ENCODE measurements at regions not wholly inside any gene's neighbourhood (a gene's known extent, or its start where the extent isn't known, plus 50 kb on each side); places are given as distances from the start of the nearest gene placed in this dataset.

DNA sequence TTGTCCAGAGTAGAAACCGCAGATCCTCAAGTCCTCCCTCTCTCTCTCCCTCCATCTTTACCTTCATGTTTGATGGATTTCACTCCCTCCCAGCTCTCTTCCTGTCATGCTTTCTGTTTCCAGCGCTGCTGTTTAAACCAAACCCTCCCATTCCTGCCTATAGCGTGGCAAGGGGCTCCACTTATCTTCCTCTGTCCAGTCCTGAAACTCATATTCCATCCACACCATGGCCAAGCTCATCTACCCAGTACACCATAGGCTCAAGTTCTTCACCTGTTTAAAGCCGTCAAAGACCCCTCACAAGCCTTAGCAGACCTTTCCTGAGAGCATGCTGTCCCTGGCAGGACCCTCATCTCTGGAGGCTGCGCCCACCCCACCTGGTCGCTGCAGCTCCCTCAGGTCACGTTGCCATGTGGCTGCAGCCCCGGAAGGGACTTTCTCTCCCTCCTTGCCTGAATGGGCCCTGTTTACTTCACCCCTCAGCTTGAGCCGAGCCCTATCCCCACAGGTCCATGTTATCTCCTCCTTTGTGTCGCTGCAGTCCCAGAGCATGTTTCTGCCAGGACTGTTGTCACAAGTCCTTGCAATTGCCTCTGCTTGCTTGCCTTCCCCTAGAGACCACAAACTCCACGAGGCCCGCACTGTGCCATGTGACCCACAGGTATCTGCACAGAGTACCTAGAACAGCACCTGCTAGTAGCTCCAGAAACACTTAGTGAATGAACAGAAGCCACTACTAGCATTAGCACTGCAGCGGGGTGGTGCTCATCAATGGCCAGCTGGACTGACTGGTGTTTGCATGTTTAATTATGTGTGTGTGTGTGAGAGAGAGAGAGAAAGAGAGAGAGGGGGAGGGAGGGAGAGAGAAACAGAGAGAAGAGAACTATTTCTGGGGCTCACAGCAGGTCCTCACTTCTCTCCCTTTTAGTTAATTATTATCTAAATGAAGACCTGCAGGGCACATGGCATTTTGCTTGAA, 149.4 kb upstream of the SNX19 start:
- TF ChIP-seq, protein P1, sequence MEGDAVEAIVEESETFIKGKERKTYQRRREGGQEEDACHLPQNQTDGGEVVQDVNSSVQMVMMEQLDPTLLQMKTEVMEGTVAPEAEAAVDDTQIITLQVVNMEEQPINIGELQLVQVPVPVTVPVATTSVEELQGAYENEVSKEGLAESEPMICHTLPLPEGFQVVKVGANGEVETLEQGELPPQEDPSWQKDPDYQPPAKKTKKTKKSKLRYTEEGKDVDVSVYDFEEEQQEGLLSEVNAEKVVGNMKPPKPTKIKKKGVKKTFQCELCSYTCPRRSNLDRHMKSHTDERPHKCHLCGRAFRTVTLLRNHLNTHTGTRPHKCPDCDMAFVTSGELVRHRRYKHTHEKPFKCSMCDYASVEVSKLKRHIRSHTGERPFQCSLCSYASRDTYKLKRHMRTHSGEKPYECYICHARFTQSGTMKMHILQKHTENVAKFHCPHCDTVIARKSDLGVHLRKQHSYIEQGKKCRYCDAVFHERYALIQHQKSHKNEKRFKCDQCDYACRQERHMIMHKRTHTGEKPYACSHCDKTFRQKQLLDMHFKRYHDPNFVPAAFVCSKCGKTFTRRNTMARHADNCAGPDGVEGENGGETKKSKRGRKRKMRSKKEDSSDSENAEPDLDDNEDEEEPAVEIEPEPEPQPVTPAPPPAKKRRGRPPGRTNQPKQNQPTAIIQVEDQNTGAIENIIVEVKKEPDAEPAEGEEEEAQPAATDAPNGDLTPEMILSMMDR (IDR thresholded peaks at IDR 0.05): no peak
- no peak for TF ChIP-seq POLR2AphosphoS5 (IDR thresholded peaks at IDR 0.05)
